GM23338 (cell line): ENCODE measurements at regions not wholly inside any gene's neighbourhood (a gene's known extent, or its start where the extent isn't known, plus 50 kb on each side); places are given as distances from the start of the nearest gene placed in this dataset.

Source experiments
- CREB1 ChIP-seq: fragments of 250-450 bp; sonication (Bioruptor Pico); IDR thresholded peaks from 2 replicates; pipeline ENCODE4 v1.5.0; 2020; ENCODE audit warnings: low read depth, mild to moderate bottlenecking, moderate library complexity
- EZH2 ChIP-seq: fragments of 200-600 bp; sonication (generic); IDR thresholded peaks from one replicate; pipeline ENCODE4 v1.8.0; 2017; ENCODE audit warnings: antibody characterized with exemption, mild to moderate bottlenecking, low read depth; ENCODE audit not compliant: unreplicated experiment
- EZH2phosphoT487 ChIP-seq: fragments of 200-600 bp; sonication (generic); IDR thresholded peaks from one replicate; pipeline ENCODE4 v1.8.1; 2018; ENCODE audit warnings: antibody characterized with exemption; ENCODE audit not compliant: unreplicated experiment
- JUNB ChIP-seq: IDR thresholded peaks from one replicate; pipeline ENCODE4 v1.6.1; 2016; ENCODE audit warnings: antibody characterized with exemption; ENCODE audit not compliant: unreplicated experiment
- NANOG ChIP-seq: IDR thresholded peaks from 2 replicates; pipeline ENCODE4 v1.6.1; 2016; ENCODE audit warnings: antibody characterized with exemption, borderline replicate concordance
- POLR2AphosphoS5 ChIP-seq: IDR thresholded peaks from 2 replicates; pipeline ENCODE4 v1.6.1; 2016; ENCODE audit warnings: antibody characterized with exemption, low read depth
- STAT1 ChIP-seq: IDR thresholded peaks from one replicate; pipeline ENCODE4 v1.6.1; 2016; ENCODE audit warnings: antibody characterized with exemption; ENCODE audit not compliant: unreplicated experiment
- ZNF114 ChIP-seq: fragments of 250-450 bp; sonication (Bioruptor Pico); IDR thresholded peaks from 2 replicates; pipeline ENCODE4 v1.5.0; 2020; ENCODE audit warnings: mild to moderate bottlenecking, moderate library complexity
- ZNF331 ChIP-seq: fragments of 250-450 bp; sonication (Bioruptor Pico); IDR thresholded peaks from 2 replicates; pipeline ENCODE4 v1.5.0; 2020; ENCODE audit warnings: low read depth, mild to moderate bottlenecking, moderate library complexity
- TF ChIP-seq, protein P1 (sequence below), 2 experiments: fragments of 200-600 bp in 1 of 2; sonication (generic) in 1 of 2; conservative IDR thresholded peaks; 2 replicates each; pipeline versions ENCODE4 v1.5.1 to v1.6.1; 2016 to 2017; ENCODE audit warnings: antibody characterized with exemption in 2 of 2, low read depth in 2 of 2, mild to moderate bottlenecking in 2 of 2, moderate library complexity in 1 of 2
- TF ChIP-seq, protein P2 (sequence below): IDR thresholded peaks from one replicate; pipeline ENCODE4 v1.6.1; 2018; ENCODE audit warnings: antibody characterized with exemption; ENCODE audit not compliant: unreplicated experiment
- TF ChIP-seq, protein P3 (sequence below): IDR thresholded peaks from 2 replicates; pipeline ENCODE4 v1.6.1; 2016; ENCODE audit warnings: antibody characterized with exemption
- TF ChIP-seq, protein P4 (sequence below): fragments of 250-450 bp; sonication (Bioruptor Pico); IDR thresholded peaks from 2 replicates; pipeline ENCODE4 v1.5.0; 2020; ENCODE audit warnings: mild to moderate bottlenecking, moderate library complexity

DNA sequence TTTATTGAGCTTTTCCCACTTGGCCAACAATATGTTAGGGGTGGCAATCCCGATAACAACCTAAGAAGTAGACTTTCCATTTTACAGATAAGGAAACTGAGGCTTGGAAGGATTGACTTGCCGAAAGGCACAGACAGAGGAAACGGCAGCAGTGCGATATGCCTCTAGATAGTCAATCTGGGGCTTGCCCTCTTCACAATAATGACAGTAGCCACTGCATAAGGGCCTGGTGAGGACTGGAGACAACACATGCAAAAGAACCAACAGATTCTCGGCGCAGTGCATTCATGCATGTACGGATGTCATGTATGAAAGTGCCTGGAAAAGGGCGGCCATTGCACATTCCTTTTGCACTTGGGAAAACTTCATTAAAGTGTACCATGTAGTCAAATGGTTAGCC, 811.2 kb downstream of the RNF144A start:
- TF ChIP-seq, protein P1, sequence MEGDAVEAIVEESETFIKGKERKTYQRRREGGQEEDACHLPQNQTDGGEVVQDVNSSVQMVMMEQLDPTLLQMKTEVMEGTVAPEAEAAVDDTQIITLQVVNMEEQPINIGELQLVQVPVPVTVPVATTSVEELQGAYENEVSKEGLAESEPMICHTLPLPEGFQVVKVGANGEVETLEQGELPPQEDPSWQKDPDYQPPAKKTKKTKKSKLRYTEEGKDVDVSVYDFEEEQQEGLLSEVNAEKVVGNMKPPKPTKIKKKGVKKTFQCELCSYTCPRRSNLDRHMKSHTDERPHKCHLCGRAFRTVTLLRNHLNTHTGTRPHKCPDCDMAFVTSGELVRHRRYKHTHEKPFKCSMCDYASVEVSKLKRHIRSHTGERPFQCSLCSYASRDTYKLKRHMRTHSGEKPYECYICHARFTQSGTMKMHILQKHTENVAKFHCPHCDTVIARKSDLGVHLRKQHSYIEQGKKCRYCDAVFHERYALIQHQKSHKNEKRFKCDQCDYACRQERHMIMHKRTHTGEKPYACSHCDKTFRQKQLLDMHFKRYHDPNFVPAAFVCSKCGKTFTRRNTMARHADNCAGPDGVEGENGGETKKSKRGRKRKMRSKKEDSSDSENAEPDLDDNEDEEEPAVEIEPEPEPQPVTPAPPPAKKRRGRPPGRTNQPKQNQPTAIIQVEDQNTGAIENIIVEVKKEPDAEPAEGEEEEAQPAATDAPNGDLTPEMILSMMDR (conservative IDR thresholded peaks at IDR 0.05; ENCODE audit: low read depth in 2 of 2): no peak
- TF ChIP-seq POLR2AphosphoS5 (no peak), ZNF114 (CRISPR knock-in tag) (no peak), EZH2phosphoT487 (no peak), EZH2 (no peak), ZNF331 (CRISPR knock-in tag) (no peak), CREB1 (CRISPR knock-in tag) (no peak), JUNB (no peak), NANOG (no peak), STAT1 (no peak)
- TF ChIP-seq, protein P2, sequence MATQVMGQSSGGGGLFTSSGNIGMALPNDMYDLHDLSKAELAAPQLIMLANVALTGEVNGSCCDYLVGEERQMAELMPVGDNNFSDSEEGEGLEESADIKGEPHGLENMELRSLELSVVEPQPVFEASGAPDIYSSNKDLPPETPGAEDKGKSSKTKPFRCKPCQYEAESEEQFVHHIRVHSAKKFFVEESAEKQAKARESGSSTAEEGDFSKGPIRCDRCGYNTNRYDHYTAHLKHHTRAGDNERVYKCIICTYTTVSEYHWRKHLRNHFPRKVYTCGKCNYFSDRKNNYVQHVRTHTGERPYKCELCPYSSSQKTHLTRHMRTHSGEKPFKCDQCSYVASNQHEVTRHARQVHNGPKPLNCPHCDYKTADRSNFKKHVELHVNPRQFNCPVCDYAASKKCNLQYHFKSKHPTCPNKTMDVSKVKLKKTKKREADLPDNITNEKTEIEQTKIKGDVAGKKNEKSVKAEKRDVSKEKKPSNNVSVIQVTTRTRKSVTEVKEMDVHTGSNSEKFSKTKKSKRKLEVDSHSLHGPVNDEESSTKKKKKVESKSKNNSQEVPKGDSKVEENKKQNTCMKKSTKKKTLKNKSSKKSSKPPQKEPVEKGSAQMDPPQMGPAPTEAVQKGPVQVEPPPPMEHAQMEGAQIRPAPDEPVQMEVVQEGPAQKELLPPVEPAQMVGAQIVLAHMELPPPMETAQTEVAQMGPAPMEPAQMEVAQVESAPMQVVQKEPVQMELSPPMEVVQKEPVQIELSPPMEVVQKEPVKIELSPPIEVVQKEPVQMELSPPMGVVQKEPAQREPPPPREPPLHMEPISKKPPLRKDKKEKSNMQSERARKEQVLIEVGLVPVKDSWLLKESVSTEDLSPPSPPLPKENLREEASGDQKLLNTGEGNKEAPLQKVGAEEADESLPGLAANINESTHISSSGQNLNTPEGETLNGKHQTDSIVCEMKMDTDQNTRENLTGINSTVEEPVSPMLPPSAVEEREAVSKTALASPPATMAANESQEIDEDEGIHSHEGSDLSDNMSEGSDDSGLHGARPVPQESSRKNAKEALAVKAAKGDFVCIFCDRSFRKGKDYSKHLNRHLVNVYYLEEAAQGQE: no peak
- TF ChIP-seq, protein P3, sequence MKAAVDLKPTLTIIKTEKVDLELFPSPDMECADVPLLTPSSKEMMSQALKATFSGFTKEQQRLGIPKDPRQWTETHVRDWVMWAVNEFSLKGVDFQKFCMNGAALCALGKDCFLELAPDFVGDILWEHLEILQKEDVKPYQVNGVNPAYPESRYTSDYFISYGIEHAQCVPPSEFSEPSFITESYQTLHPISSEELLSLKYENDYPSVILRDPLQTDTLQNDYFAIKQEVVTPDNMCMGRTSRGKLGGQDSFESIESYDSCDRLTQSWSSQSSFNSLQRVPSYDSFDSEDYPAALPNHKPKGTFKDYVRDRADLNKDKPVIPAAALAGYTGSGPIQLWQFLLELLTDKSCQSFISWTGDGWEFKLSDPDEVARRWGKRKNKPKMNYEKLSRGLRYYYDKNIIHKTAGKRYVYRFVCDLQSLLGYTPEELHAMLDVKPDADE: no peak
- TF ChIP-seq, protein P4, sequence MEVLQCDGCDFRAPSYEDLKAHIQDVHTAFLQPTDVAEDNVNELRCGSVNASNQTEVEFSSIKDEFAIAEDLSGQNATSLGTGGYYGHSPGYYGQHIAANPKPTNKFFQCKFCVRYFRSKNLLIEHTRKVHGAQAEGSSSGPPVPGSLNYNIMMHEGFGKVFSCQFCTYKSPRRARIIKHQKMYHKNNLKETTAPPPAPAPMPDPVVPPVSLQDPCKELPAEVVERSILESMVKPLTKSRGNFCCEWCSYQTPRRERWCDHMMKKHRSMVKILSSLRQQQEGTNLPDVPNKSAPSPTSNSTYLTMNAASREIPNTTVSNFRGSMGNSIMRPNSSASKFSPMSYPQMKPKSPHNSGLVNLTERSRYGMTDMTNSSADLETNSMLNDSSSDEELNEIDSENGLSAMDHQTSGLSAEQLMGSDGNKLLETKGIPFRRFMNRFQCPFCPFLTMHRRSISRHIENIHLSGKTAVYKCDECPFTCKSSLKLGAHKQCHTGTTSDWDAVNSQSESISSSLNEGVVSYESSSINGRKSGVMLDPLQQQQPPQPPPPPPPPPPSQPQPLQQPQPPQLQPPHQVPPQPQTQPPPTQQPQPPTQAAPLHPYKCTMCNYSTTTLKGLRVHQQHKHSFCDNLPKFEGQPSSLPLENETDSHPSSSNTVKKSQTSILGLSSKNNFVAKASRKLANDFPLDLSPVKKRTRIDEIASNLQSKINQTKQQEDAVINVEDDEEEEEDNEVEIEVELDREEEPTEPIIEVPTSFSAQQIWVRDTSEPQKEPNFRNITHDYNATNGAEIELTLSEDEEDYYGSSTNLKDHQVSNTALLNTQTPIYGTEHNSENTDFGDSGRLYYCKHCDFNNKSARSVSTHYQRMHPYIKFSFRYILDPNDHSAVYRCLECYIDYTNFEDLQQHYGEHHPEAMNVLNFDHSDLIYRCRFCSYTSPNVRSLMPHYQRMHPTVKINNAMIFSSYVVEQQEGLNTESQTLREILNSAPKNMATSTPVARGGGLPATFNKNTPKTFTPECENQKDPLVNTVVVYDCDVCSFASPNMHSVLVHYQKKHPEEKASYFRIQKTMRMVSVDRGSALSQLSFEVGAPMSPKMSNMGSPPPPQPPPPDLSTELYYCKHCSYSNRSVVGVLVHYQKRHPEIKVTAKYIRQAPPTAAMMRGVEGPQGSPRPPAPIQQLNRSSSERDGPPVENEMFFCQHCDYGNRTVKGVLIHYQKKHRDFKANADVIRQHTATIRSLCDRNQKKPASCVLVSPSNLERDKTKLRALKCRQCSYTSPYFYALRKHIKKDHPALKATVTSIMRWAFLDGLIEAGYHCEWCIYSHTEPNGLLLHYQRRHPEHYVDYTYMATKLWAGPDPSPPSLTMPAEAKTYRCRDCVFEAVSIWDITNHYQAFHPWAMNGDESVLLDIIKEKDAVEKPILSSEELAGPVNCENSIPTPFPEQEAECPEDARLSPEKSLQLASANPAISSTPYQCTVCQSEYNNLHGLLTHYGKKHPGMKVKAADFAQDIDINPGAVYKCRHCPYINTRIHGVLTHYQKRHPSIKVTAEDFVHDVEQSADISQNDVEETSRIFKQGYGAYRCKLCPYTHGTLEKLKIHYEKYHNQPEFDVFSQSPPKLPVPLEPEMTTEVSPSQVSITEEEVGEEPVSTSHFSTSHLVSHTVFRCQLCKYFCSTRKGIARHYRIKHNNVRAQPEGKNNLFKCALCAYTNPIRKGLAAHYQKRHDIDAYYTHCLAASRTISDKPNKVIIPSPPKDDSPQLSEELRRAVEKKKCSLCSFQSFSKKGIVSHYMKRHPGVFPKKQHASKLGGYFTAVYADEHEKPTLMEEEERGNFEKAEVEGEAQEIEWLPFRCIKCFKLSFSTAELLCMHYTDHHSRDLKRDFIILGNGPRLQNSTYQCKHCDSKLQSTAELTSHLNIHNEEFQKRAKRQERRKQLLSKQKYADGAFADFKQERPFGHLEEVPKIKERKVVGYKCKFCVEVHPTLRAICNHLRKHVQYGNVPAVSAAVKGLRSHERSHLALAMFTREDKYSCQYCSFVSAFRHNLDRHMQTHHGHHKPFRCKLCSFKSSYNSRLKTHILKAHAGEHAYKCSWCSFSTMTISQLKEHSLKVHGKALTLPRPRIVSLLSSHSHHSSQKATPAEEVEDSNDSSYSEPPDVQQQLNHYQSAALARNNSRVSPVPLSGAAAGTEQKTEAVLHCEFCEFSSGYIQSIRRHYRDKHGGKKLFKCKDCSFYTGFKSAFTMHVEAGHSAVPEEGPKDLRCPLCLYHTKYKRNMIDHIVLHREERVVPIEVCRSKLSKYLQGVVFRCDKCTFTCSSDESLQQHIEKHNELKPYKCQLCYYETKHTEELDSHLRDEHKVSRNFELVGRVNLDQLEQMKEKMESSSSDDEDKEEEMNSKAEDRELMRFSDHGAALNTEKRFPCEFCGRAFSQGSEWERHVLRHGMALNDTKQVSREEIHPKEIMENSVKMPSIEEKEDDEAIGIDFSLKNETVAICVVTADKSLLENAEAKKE: no peak
